GM12891 (cell line): ENCODE measurements at regions not wholly inside any gene's neighbourhood (a gene's known extent, or its start where the extent isn't known, plus 50 kb on each side); places are given as distances from the start of the nearest gene placed in this dataset.
"Not testable (repeated sequence)": the region's sequence is repeated elsewhere in the genome, so short reads cannot be mapped to it uniquely, and the experiment has no call there.

Source experiments
- DNase-seq: peaks from one replicate; pipeline ENCODE4 v3.0.0; 2011; ENCODE audit warnings: low spot score; ENCODE audit not compliant: insufficient read length
- FAIRE-seq: peaks from 2 replicates; lab custom pipeline; 2011; peaks lifted over from hg19 to GRCh38; lab: Jason Lieb, UNC
- PAX5 ChIP-seq: IDR thresholded peaks from 2 replicates; pipeline ENCODE4 v1.6.1; 2011; ENCODE audit warnings: low read length, moderate library complexity, mild to moderate bottlenecking; ENCODE audit not compliant: insufficient read depth, severe bottlenecking
- POLR2A ChIP-seq: IDR thresholded peaks from 2 replicates; pipeline ENCODE4 v1.6.1; 2011; ENCODE audit warnings: low read depth, low read length, control low read depth
- POLR2AphosphoS5 ChIP-seq: IDR thresholded peaks from 2 replicates; pipeline ENCODE4 v1.6.1; 2011; ENCODE audit warnings: low read depth, low read length, control low read depth
- POU2F2 ChIP-seq: IDR thresholded peaks from 2 replicates; pipeline ENCODE4 v1.6.1; 2011; ENCODE audit warnings: low read depth, mild to moderate bottlenecking, control low read depth, low read length, moderate library complexity
- SPI1 ChIP-seq: IDR thresholded peaks from 2 replicates; pipeline ENCODE4 v1.6.1; 2011; ENCODE audit warnings: low read depth, low read length, control low read depth
- TAF1 ChIP-seq: IDR thresholded peaks from 2 replicates; pipeline ENCODE4 v1.6.1; 2011; ENCODE audit warnings: low read depth, low read length, control low read depth

- DNase-seq (no peak), FAIRE-seq (no peak)
- no peak for TF ChIP-seq SPI1
- TF ChIP-seq POU2F2, result no peak
- TF ChIP-seq POLR2AphosphoS5, result no peak
- TF ChIP-seq PAX5, result no peak
- TF ChIP-seq POLR2A, result no peak
- no peak for TF ChIP-seq TAF1
Observed at GRCh38 chr6:119965008-119965407, 615.4 kb upstream of the MAN1A1 start.

GRCh38 chr6:119962505-119962904, 612.9 kb upstream of the MAN1A1 start:
- TF ChIP-seq POU2F2 (no peak), POLR2A (no peak), SPI1 (no peak), POLR2AphosphoS5 (no peak), PAX5 (no peak), TAF1 (no peak)
- DNase-seq (no peak), FAIRE-seq (no peak)

- DNase-seq (no peak), FAIRE-seq (no peak)
- TF ChIP-seq POU2F2 (no peak), TAF1 (no peak), POLR2AphosphoS5 (no peak)
Observed at GRCh38 chr6:119961450-119961849, 611.9 kb upstream of the MAN1A1 start.

- no peak for TF ChIP-seq PAX5
- FAIRE-seq (no peak), DNase-seq (no peak)
Observed at GRCh38 chr6:119960456-119960855, 610.9 kb upstream of the MAN1A1 start.

GRCh38 chr6:119960036-119960435, 610.5 kb upstream of the MAN1A1 start:
- TF ChIP-seq POLR2AphosphoS5 (no peak), SPI1 (no peak), POLR2A (no peak), TAF1 (no peak), PAX5 (no peak), POU2F2 (no peak)
- FAIRE-seq (no peak), DNase-seq (no peak)

GRCh38 chr6:119957195-119957594, 607.6 kb upstream of the MAN1A1 start:
- FAIRE-seq, result no peak
- no peak for DNase-seq
- TF ChIP-seq SPI1, result no peak
- no peak for TF ChIP-seq PAX5
- TF ChIP-seq POU2F2, result no peak
- TF ChIP-seq POLR2AphosphoS5, result no peak
- TF ChIP-seq TAF1, result no peak
- no peak for TF ChIP-seq POLR2A

GRCh38 chr6:119952696-119953095, 603.1 kb upstream of the MAN1A1 start:
- FAIRE-seq (no peak), DNase-seq (no peak)
- TF ChIP-seq SPI1 (no peak), POLR2A (no peak), PAX5 (no peak), POLR2AphosphoS5 (no peak), POU2F2 (no peak), TAF1 (no peak)

GRCh38 chr6:119950681-119951080, 601.1 kb upstream of the MAN1A1 start:
- no peak for FAIRE-seq
- TF ChIP-seq POLR2AphosphoS5 (no peak), PAX5 (no peak), POU2F2 (no peak), POLR2A (no peak), TAF1 (no peak), SPI1 (no peak)

GRCh38 chr6:119942078-119942752, 592.7 kb upstream of the MAN1A1 start:
- FAIRE-seq, result no peak
- no peak for DNase-seq
- TF ChIP-seq POLR2A (no peak), TAF1 (no peak), POLR2AphosphoS5 (no peak), POU2F2 (no peak), SPI1 (no peak), PAX5 (no peak)

More at GRCh38 chr6:119950681-119951080, 601.1 kb upstream of the MAN1A1 start:
- no peak for DNase-seq

GRCh38 chr6:119938752-119939151, 589.2 kb upstream of the MAN1A1 start:
- DNase-seq (no peak), FAIRE-seq (no peak)
- TF ChIP-seq POLR2A (no peak), POLR2AphosphoS5 (no peak), TAF1 (no peak), PAX5 (no peak), SPI1 (no peak), POU2F2 (no peak)

- FAIRE-seq (no peak), DNase-seq (no peak)
- no peak for TF ChIP-seq PAX5
- no peak for TF ChIP-seq SPI1
- TF ChIP-seq POLR2A, result no peak
- TF ChIP-seq TAF1, result no peak
Observed at GRCh38 chr6:119934816-119935215, 585.3 kb upstream of the MAN1A1 start.

- no peak for TF ChIP-seq POLR2A
- no peak for TF ChIP-seq SPI1
- TF ChIP-seq PAX5, result no peak
- no peak for TF ChIP-seq POLR2AphosphoS5
- no peak for TF ChIP-seq POU2F2
- TF ChIP-seq TAF1, result no peak
- no peak for FAIRE-seq
- no peak for DNase-seq
Observed at GRCh38 chr6:119929121-119929520, 579.6 kb upstream of the MAN1A1 start.

- DNase-seq, FAIRE-seq: not testable (repeated sequence)
Observed at GRCh38 chr6:119924888-119925287, 575.3 kb upstream of the MAN1A1 start.
